Breast epithelium (tissue), 3 donors: ENCODE measurements at regions not wholly inside any gene's neighbourhood (a gene's known extent, or its start where the extent isn't known, plus 50 kb on each side); places are given as distances from the start of the nearest gene placed in this dataset.

Source experiments
- CTCF ChIP-seq, 3 donors: fragments of 450-650 bp; IDR thresholded peaks; one replicate each; pipeline ENCODE4 v1.5.1; 2016 to 2017; ENCODE audit warnings: antibody characterized with exemption in 3 of 3, mild to moderate bottlenecking in 3 of 3, moderate library complexity in 3 of 3
- POLR2AphosphoS5 ChIP-seq, 3 donors: sonication (generic); formaldehyde crosslinking; IDR thresholded peaks; one replicate each; pipeline ENCODE4 v1.6.1; 2017; ENCODE audit warnings: antibody characterized with exemption in 3 of 3

- no peak for TF ChIP-seq CTCF (IDR thresholded peaks at IDR 0.05)
- no peak for TF ChIP-seq POLR2AphosphoS5 (IDR thresholded peaks at IDR 0.05)
These were observed 338.8 kb upstream of the SFSWAP start for GRCh38 chr12:131372171-131372475.
